ENCODE measurements at regions not wholly inside any gene's neighbourhood (a gene's known extent, or its start where the extent isn't known, plus 50 kb on each side); places are given as distances from the start of the nearest gene placed in this dataset.

GRCh38 chr6:74557236-74557635, 648.6 kb downstream of the COL12A1 start:
- no peak overlapping the region for H3K27ac ChIP-seq (ENCODE audit: low read depth, low read length)

GRCh38 chr6:74554041-74554440, 651.8 kb downstream of the COL12A1 start:
- Mint-ChIP-seq H3K9me3 (peaks cover 0 to 10% (median 2%) of the 10 kb centered on the region in 11 donors), H3K4me3 (no peak overlapping the region), H3K36me3 (no peaks in the 10 kb centered on the region), H3K4me1 (no peaks in the 10 kb centered on the region), H3K27ac (no peak overlapping the region), H3K27me3 (no peaks in the 10 kb centered on the region)
- no peak overlapping the region for H3K27ac ChIP-seq (ENCODE audit: low read depth, low read length)
- H3K9me3 ChIP-seq (ENCODE audit: control insufficient read depth in 2 of 3, low read length in 3 of 3) = no peaks in the 10 kb centered on the region
- ATAC-seq = no peak
- no peak for DNase-seq
- H3K27me3 ChIP-seq (ENCODE audit: control insufficient read depth in 2 of 2, insufficient read depth in 2 of 2, low read length in 2 of 2) = no peaks in the 10 kb centered on the region
- ChIA-PET CTCF (no interaction called here), POLR2A (no interaction called here)
- intact Hi-C loops (cut with micrococcal nuclease) = no loop called here
- H3K36me3 ChIP-seq (ENCODE audit: control insufficient read depth in 2 of 3, insufficient read depth in 3 of 3, low read length in 3 of 3) = no peaks in the 10 kb centered on the region
- H3K4me3 ChIP-seq (ENCODE audit: low read length) = no peak overlapping the region
- H3K4me1 ChIP-seq (ENCODE audit: control insufficient read depth in 2 of 2, insufficient read depth in 2 of 2, low read length in 2 of 2) = no peaks in the 10 kb centered on the region

More at GRCh38 chr6:74557236-74557635, 648.6 kb downstream of the COL12A1 start:
- H3K27me3 Mint-ChIP-seq = no peaks in the 10 kb centered on the region
- intact Hi-C loops (cut with micrococcal nuclease) = no loop called here
- H3K4me1 ChIP-seq (ENCODE audit: control insufficient read depth in 2 of 2, insufficient read depth in 2 of 2, low read length in 2 of 2) = no peaks in the 10 kb centered on the region
- ATAC-seq = no peak
- no peaks in the 10 kb centered on the region for H3K9me3 ChIP-seq (ENCODE audit: control insufficient read depth in 2 of 3, low read length in 3 of 3)
- POLR2A ChIA-PET = no interaction called here
- H3K27me3 ChIP-seq (ENCODE audit: control insufficient read depth in 2 of 2, insufficient read depth in 2 of 2, low read length in 2 of 2) = no peaks in the 10 kb centered on the region
- no peak for DNase-seq
- CTCF ChIA-PET = no interaction called here
- no peak overlapping the region for H3K4me3 ChIP-seq (ENCODE audit: low read length)
- no peak overlapping the region for H3K4me3 Mint-ChIP-seq
- H3K9me3 Mint-ChIP-seq = peaks cover 0 to 13% (median 4%) of the 10 kb centered on the region in 11 donors
- no peaks in the 10 kb centered on the region for H3K36me3 ChIP-seq (ENCODE audit: control insufficient read depth in 2 of 3, insufficient read depth in 3 of 3, low read length in 3 of 3)
- H3K27ac Mint-ChIP-seq = no peak overlapping the region
- no peaks in the 10 kb centered on the region for H3K36me3 Mint-ChIP-seq
- H3K4me1 Mint-ChIP-seq = no peaks in the 10 kb centered on the region

- intact Hi-C loops (cut with micrococcal nuclease) = no loop called here
- DNase-seq = no peak
These were observed 654.0 kb downstream of the COL12A1 start for GRCh38 chr6:74551896-74552295.

GRCh38 chr6:74550821-74551220, 655.0 kb downstream of the COL12A1 start:
- intact Hi-C loops (cut with micrococcal nuclease) = no loop called here
- Mint-ChIP-seq H3K4me3 (no peak overlapping the region), H3K27ac (no peak overlapping the region), H3K36me3 (no peaks in the 10 kb centered on the region), H3K27me3 (no peaks in the 10 kb centered on the region), H3K9me3 (peaks cover 0 to 15% (median 2%) of the 10 kb centered on the region in 11 donors), H3K4me1 (no peaks in the 10 kb centered on the region)
- no peak for ATAC-seq
- Histone ChIP-seq H3K4me1 (ENCODE audit: control insufficient read depth in 2 of 2, insufficient read depth in 2 of 2, low read length in 2 of 2) (no peaks in the 10 kb centered on the region), H3K9me3 (ENCODE audit: control insufficient read depth in 2 of 3, low read length in 3 of 3) (no peaks in the 10 kb centered on the region), H3K36me3 (ENCODE audit: control insufficient read depth in 2 of 3, insufficient read depth in 3 of 3, low read length in 3 of 3) (no peaks in the 10 kb centered on the region), H3K27me3 (ENCODE audit: control insufficient read depth in 2 of 2, insufficient read depth in 2 of 2, low read length in 2 of 2) (no peaks in the 10 kb centered on the region), H3K27ac (ENCODE audit: low read depth, low read length) (no peak overlapping the region), H3K4me3 (ENCODE audit: low read length) (no peak overlapping the region)
- DNase-seq = no peak
- POLR2A ChIA-PET = no interaction called here
- CTCF ChIA-PET = no interaction called here

More at GRCh38 chr6:74551896-74552295, 654.0 kb downstream of the COL12A1 start:
- Histone ChIP-seq H3K36me3 (ENCODE audit: control insufficient read depth in 2 of 3, insufficient read depth in 3 of 3, low read length in 3 of 3) (no peaks in the 10 kb centered on the region), H3K4me3 (ENCODE audit: low read length) (no peak overlapping the region), H3K27me3 (ENCODE audit: control insufficient read depth in 2 of 2, insufficient read depth in 2 of 2, low read length in 2 of 2) (no peaks in the 10 kb centered on the region), H3K9me3 (ENCODE audit: control insufficient read depth in 2 of 3, low read length in 3 of 3) (no peaks in the 10 kb centered on the region), H3K27ac (ENCODE audit: low read depth, low read length) (no peak overlapping the region), H3K4me1 (ENCODE audit: control insufficient read depth in 2 of 2, insufficient read depth in 2 of 2, low read length in 2 of 2) (no peaks in the 10 kb centered on the region)
- no peaks in the 10 kb centered on the region for H3K4me1 Mint-ChIP-seq
- H3K27ac Mint-ChIP-seq = no peak overlapping the region
- CTCF ChIA-PET = no interaction called here
- POLR2A ChIA-PET = no interaction called here
- H3K9me3 Mint-ChIP-seq = peaks cover 0 to 15% (median 4%) of the 10 kb centered on the region in 11 donors
- no peak overlapping the region for H3K4me3 Mint-ChIP-seq
- no peak for ATAC-seq
- no peaks in the 10 kb centered on the region for H3K36me3 Mint-ChIP-seq
- no peaks in the 10 kb centered on the region for H3K27me3 Mint-ChIP-seq

GRCh38 chr6:74549746-74550145, 656.1 kb downstream of the COL12A1 start:
- no peaks in the 10 kb centered on the region for H3K4me1 ChIP-seq (ENCODE audit: control insufficient read depth in 2 of 2, insufficient read depth in 2 of 2, low read length in 2 of 2)
- ATAC-seq (no peak), DNase-seq (no peak)
- CTCF ChIA-PET = no interaction called here
- POLR2A ChIA-PET = no interaction called here
- no peak overlapping the region for H3K4me3 Mint-ChIP-seq
- intact Hi-C loops (cut with micrococcal nuclease) = no loop called here
- H3K9me3 ChIP-seq (ENCODE audit: control insufficient read depth in 2 of 3, low read length in 3 of 3) = no peaks in the 10 kb centered on the region
- H3K27ac Mint-ChIP-seq = no peak overlapping the region
- no peak overlapping the region for H3K4me3 ChIP-seq (ENCODE audit: low read length)
- H3K36me3 ChIP-seq (ENCODE audit: control insufficient read depth in 2 of 3, insufficient read depth in 3 of 3, low read length in 3 of 3) = no peaks in the 10 kb centered on the region
- H3K27ac ChIP-seq (ENCODE audit: low read depth, low read length) = no peak overlapping the region
- no peaks in the 10 kb centered on the region for H3K27me3 ChIP-seq (ENCODE audit: control insufficient read depth in 2 of 2, insufficient read depth in 2 of 2, low read length in 2 of 2)
- peaks cover 0 to 15% (median 3%) of the 10 kb centered on the region in 11 donors for H3K9me3 Mint-ChIP-seq
- no peaks in the 10 kb centered on the region for H3K4me1 Mint-ChIP-seq
- no peaks in the 10 kb centered on the region for H3K36me3 Mint-ChIP-seq
- no peaks in the 10 kb centered on the region for H3K27me3 Mint-ChIP-seq

DNA sequence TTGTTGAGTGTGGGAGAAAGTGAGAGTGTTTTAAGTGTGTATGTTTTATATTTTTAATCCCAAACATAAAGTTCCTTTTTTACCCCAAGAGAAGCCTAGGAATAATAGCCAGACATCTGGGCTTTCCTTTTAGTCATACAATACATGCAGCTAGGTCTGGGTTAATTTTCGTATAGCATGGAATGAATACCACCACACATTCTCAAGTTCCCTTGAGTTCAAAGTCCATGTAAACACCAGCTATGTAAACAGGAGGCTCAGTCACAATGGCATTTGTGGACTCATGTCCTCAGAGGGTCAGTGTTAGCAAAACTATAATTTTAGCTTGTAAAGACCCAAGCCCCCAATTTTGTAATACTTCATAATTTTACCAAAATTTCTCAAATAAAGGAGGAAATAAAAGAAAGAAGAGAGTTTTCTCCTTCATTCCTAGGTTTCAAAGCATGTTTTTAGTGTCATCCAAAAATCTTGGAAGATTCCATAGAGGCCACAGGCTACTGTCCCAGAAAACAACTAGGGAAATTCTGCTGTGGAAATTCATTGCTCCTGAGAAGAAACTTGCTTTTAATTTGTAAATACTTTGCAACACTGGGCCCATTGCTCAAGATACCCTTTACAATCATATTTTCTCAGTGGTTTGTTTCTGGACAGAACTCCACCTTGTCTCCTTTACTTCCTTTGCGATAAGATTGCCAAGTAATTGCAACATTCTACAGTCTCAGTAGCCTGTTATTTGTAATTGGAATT, 671.2 kb downstream of the COL12A1 start:
- ChIA-PET POLR2A (no interaction called here), CTCF (no interaction called here)
- no peak overlapping the region for H3K27ac ChIP-seq (ENCODE audit: low read depth, low read length)
- H3K36me3 Mint-ChIP-seq = peaks cover 0 to 3% (median 0%) of the 10 kb centered on the region in 5 donors
- H3K4me3 ChIP-seq (ENCODE audit: low read length) = no peak overlapping the region
- H3K4me3 Mint-ChIP-seq = no peak overlapping the region
- peaks cover 0 to 22% (median 2%) of the 10 kb centered on the region in 11 donors for H3K9me3 Mint-ChIP-seq
- intact Hi-C loops (cut with micrococcal nuclease) = no loop called here
- no peaks in the 10 kb centered on the region for H3K27me3 ChIP-seq (ENCODE audit: control insufficient read depth in 2 of 2, insufficient read depth in 2 of 2, low read length in 2 of 2)
- H3K9me3 ChIP-seq (ENCODE audit: control insufficient read depth in 2 of 3, low read length in 3 of 3) = no peaks in the 10 kb centered on the region
- no peak for ATAC-seq
- no peaks in the 10 kb centered on the region for H3K4me1 ChIP-seq (ENCODE audit: control insufficient read depth in 2 of 2, insufficient read depth in 2 of 2, low read length in 2 of 2)
- H3K4me1 Mint-ChIP-seq = no peaks in the 10 kb centered on the region
- DNase-seq = no peak
- H3K36me3 ChIP-seq (ENCODE audit: control insufficient read depth in 2 of 3, insufficient read depth in 3 of 3, low read length in 3 of 3) = no peaks in the 10 kb centered on the region
- no peaks in the 10 kb centered on the region for H3K27me3 Mint-ChIP-seq
- no peak overlapping the region for H3K27ac Mint-ChIP-seq

DNA sequence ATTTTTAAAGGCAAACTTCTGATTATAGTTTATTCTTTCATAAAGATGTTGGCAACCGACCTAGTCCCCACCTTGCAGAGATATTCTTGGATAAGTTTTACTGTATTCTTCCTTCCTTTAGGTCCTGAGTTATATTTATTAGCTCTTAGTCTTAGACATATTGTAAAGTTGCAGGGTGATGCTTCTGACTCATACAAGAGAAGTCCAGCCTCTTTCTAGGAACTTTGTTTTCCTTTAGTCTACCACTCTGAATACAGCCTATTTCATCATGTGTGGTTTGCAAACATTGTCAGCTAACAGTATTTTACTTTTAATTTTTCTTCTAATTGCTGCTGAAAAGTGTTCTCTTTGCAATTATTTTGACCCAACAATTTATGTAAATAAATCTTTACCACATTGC, 686.7 kb downstream of the COL12A1 start:
- no peaks in the 10 kb centered on the region for H3K9me3 ChIP-seq (ENCODE audit: control insufficient read depth in 2 of 3, low read length in 3 of 3)
- POLR2A ChIA-PET = no interaction called here
- no peak overlapping the region for H3K4me3 ChIP-seq (ENCODE audit: low read length)
- no peak overlapping the region for H3K27ac ChIP-seq (ENCODE audit: low read depth, low read length)
- no peaks in the 10 kb centered on the region for H3K36me3 ChIP-seq (ENCODE audit: control insufficient read depth in 2 of 3, insufficient read depth in 3 of 3, low read length in 3 of 3)
- CTCF ChIA-PET = no interaction called here
- DNase-seq (no peak), ATAC-seq (no peak)
- Mint-ChIP-seq H3K4me1 (no peaks in the 10 kb centered on the region), H3K27ac (no peak overlapping the region), H3K36me3 (no peaks in the 10 kb centered on the region), H3K4me3 (no peak overlapping the region), H3K27me3 (no peaks in the 10 kb centered on the region), H3K9me3 (peaks cover 0 to 13% (median 2%) of the 10 kb centered on the region in 11 donors)
- H3K4me1 ChIP-seq (ENCODE audit: control insufficient read depth in 2 of 2, insufficient read depth in 2 of 2, low read length in 2 of 2) = no peaks in the 10 kb centered on the region
- intact Hi-C loops (cut with micrococcal nuclease) = no loop called here
- no peaks in the 10 kb centered on the region for H3K27me3 ChIP-seq (ENCODE audit: control insufficient read depth in 2 of 2, insufficient read depth in 2 of 2, low read length in 2 of 2)

All from naive thymus-derived CD4-positive, alpha-beta T cell (primary cell).